ENCODE measurements at regions not wholly inside any gene's neighbourhood (a gene's known extent, or its start where the extent isn't known, plus 50 kb on each side); places are given as distances from the start of the nearest gene placed in this dataset.
"Not testable (repeated sequence)": the region's sequence is repeated elsewhere in the genome, so short reads cannot be mapped to it uniquely, and the experiment has no call there.

DNA sequence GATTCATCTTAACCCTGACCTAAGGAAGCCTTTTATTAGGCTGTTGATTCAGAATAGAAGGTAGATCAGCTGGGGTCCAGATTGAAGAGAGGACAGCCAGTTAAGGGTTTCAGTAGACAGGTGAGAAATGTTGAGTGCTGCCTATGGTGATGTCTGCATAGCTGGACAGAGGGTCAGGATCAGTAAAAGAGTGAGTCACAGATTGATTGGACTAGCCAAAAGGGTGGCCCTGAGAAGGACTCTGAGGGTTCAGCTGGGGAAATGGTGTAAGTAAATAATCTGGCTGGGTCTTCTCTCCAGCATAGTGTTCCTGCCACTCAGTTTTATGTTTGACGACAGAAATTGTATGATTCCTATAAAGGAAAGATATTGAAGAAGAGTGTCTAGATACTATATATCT lies 227.7 kb downstream of the RTP5 start:
- H3K27ac ChIP-seq (ENCODE audit: low read depth, low read length); H4K5ac ChIP-seq (ENCODE audit: insufficient read length, low read depth, low read length); H3K14ac ChIP-seq (ENCODE audit: insufficient read length); H3K9me3 ChIP-seq (ENCODE audit: insufficient read depth in 2 of 2, low read depth in 1 of 2, low read length in 1 of 2); DNase-seq (ENCODE audit: low read depth in 1 of 2, low spot score in 2 of 2); H2BK20ac ChIP-seq (ENCODE audit: low read length); FAIRE-seq; H3K79me2 ChIP-seq (ENCODE audit: control insufficient read depth in 1 of 2, insufficient read depth in 2 of 2, low read length in 2 of 2); H3K56ac ChIP-seq (replicated peaks; ENCODE audit: insufficient read length, low read depth, low read length); H2AK5ac ChIP-seq (ENCODE audit: low read depth, low read length); H3K36me3 ChIP-seq (ENCODE audit: control insufficient read depth in 2 of 4, insufficient read depth in 4 of 4, low read length in 3 of 4); H2BK120ac ChIP-seq (replicated peaks; ENCODE audit: low read depth, low read length); H2AFZ ChIP-seq (ENCODE audit: low read length); H3K4me3 ChIP-seq (ENCODE audit: extremely low read depth in 1 of 4, insufficient read depth in 2 of 4, low read depth in 3 of 4, low read length in 4 of 4); H4K91ac ChIP-seq (replicated peaks; ENCODE audit: insufficient read length, low read length); H3K9ac ChIP-seq (replicated peaks in 1 of 4; ENCODE audit: extremely low read depth in 1 of 4, low read depth in 3 of 4, low read length in 3 of 4); H3K4me1 ChIP-seq (replicated peaks in 1 of 4; ENCODE audit: control insufficient read depth in 3 of 4, insufficient read depth in 4 of 4, low read length in 3 of 4); H3K27me3 ChIP-seq (replicated peaks in 1 of 4; ENCODE audit: control insufficient read depth in 3 of 4, extremely low read depth in 1 of 4, insufficient read depth in 3 of 4, low read length in 3 of 4); H4K8ac ChIP-seq (ENCODE audit: extremely low read depth, insufficient read depth, low read length); H3K79me1 ChIP-seq (ENCODE audit: low read depth, low read length); CTCF ChIA-PET (ENCODE audit: partially characterized antibody); H2BK5ac ChIP-seq (ENCODE audit: low read depth, low read length); POLR2A ChIA-PET (ENCODE audit: partially characterized antibody); H2BK15ac ChIP-seq (ENCODE audit: low read length); H2BK12ac ChIP-seq (ENCODE audit: low read depth, low read length); H3K4me2 ChIP-seq (ENCODE audit: insufficient read depth in 1 of 2, low read depth in 2 of 2, low read length in 2 of 2); H3K23me2 ChIP-seq (ENCODE audit: low read depth, low read length); H3K23ac ChIP-seq (ENCODE audit: insufficient read length); H3K18ac ChIP-seq (ENCODE audit: extremely low read depth, low read length); H4K20me1 ChIP-seq (replicated peaks in 1 of 2; ENCODE audit: control insufficient read depth in 1 of 2, insufficient read depth in 2 of 2, low read length in 2 of 2); H3K4ac ChIP-seq (replicated peaks; ENCODE audit: insufficient read length, low read depth, low read length): not testable (repeated sequence)
- WGBS, 2 experiments (ENCODE audit: extremely low coverage in 1 of 2, insufficient coverage in 1 of 2, insufficient read length in 1 of 2, insufficient replicate concordance in 2 of 2, low coverage in 1 of 2, low lambda C conversion rate in 2 of 2, missing lambda C conversion rate in 1 of 2) = 89% methylated on average over 1 of the region's 1 CpG; no CpG with 5 or more reads in 1 of the 2 experiments

Data from H1 (cell line).